ENCODE measurements at regions not wholly inside any gene's neighbourhood (a gene's known extent, or its start where the extent isn't known, plus 50 kb on each side); places are given as distances from the start of the nearest gene placed in this dataset.

DNA sequence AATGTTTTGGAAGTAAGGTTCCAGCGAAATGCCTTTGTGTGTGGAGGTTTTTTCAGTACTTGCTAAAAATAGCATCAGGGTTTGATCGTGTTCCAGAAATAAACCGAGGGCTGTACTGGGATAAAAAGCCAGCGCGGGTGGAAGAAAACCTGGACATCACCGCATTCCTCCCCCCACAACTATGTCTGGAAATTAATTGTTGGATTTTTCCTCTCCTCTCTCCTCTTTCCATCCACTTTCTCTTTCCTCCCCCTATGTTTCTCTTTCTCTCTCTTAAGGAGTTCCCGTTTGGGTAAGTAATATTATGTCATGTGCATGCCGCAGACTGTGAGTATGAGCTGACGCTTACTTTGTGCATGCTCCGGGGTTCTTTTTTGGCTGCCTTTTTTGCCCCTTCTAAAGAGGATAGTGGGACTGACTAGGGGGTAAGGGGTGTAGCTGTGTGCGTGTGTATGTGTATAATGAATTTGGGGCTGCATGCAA, 104.2 kb upstream of the HSD17B12 start:
- Histone ChIP-seq H3K4me3 (ENCODE audit: low read depth, low read length) (no peak overlapping the region), H3K4me1 (no peaks in the 10 kb centered on the region; the same call in 1 of the 2 replicates), H3K36me3 (ENCODE audit: control insufficient read depth, insufficient read depth, low read length) (no peaks in the 10 kb centered on the region), H3K27me3 (replicated peaks; ENCODE audit: control insufficient read depth, insufficient read depth, low read length) (peaks cover 4% of the 10 kb centered on the region), H3K9me3 (no peaks in the 10 kb centered on the region)
- H3K9me3 Mint-ChIP-seq (ENCODE audit: unreplicated experiment), result no peaks in the 10 kb centered on the region
- BruUV-seq (replicated peaks), result no TSS peak
- H3K27ac Mint-ChIP-seq (ENCODE audit: unreplicated experiment), result no peak overlapping the region
- DNase-seq, result no peak
- peak overlapping the region; percentile 67 for H3K4me3 Mint-ChIP-seq (ENCODE audit: unreplicated experiment)
- intact Hi-C loops (cut with micrococcal nuclease; ENCODE audit: unreplicated experiment), result loop anchor here (5.0 kb wide), 3 partner anchors 131 to 276 kb away; no protein-coding TSS in a partner anchor
- H3K4me1 Mint-ChIP-seq (ENCODE audit: low read depth, unreplicated experiment), result peaks cover 27% of the 10 kb centered on the region
- H3K36me3 Mint-ChIP-seq (ENCODE audit: insufficient read depth, unreplicated experiment), result peaks cover 8% of the 10 kb centered on the region
- CTCF ChIA-PET, result interaction anchor here (0.6 to 1.7 kb wide), 2 partner anchors 9 to 596 kb away, joined by 3 to 7 read pairs; no protein-coding TSS in a partner anchor
- TF ChIP-seq, protein P1, sequence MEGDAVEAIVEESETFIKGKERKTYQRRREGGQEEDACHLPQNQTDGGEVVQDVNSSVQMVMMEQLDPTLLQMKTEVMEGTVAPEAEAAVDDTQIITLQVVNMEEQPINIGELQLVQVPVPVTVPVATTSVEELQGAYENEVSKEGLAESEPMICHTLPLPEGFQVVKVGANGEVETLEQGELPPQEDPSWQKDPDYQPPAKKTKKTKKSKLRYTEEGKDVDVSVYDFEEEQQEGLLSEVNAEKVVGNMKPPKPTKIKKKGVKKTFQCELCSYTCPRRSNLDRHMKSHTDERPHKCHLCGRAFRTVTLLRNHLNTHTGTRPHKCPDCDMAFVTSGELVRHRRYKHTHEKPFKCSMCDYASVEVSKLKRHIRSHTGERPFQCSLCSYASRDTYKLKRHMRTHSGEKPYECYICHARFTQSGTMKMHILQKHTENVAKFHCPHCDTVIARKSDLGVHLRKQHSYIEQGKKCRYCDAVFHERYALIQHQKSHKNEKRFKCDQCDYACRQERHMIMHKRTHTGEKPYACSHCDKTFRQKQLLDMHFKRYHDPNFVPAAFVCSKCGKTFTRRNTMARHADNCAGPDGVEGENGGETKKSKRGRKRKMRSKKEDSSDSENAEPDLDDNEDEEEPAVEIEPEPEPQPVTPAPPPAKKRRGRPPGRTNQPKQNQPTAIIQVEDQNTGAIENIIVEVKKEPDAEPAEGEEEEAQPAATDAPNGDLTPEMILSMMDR (IDR thresholded peaks at IDR 0.05; ENCODE audit: insufficient read depth in 1 of 2, low read depth in 1 of 2, low read length in 1 of 2, severe bottlenecking in 1 of 2, unreplicated experiment in 1 of 2), result no peak
- POLR2A ChIA-PET, result interaction anchor here (0.6 kb wide), 1 partner anchor 8 kb away, joined by 3 read pairs; no protein-coding TSS in a partner anchor
- peaks cover 50% of the 10 kb centered on the region for H3K27me3 Mint-ChIP-seq (ENCODE audit: insufficient read depth, unreplicated experiment)

- H3K27ac Mint-ChIP-seq (ENCODE audit: unreplicated experiment), result no peak overlapping the region
- POLR2A ChIA-PET, result interaction anchor here (0.6 kb wide), 1 partner anchor 8 kb away, joined by 3 read pairs; no protein-coding TSS in a partner anchor
- Histone ChIP-seq H3K4me3 (ENCODE audit: low read depth, low read length) (no peak overlapping the region), H3K4me1 (no peaks in the 10 kb centered on the region; the same call in 1 of the 2 replicates), H3K36me3 (ENCODE audit: control insufficient read depth, insufficient read depth, low read length) (no peaks in the 10 kb centered on the region), H3K27me3 (replicated peaks; ENCODE audit: control insufficient read depth, insufficient read depth, low read length) (peaks cover 4% of the 10 kb centered on the region), H3K9me3 (no peaks in the 10 kb centered on the region)
- intact Hi-C loops (cut with micrococcal nuclease; ENCODE audit: unreplicated experiment), result loop anchor here (5.0 kb wide), 3 partner anchors 130 to 275 kb away; no protein-coding TSS in a partner anchor
- peak in 1 of 2 experiments; percentile 74 for DNase-seq
- CTCF ChIA-PET, result interaction anchor here (0.6 to 1.7 kb wide), 2 partner anchors 10 to 596 kb away, joined by 3 to 7 read pairs; no protein-coding TSS in a partner anchor
- H3K4me1 Mint-ChIP-seq (ENCODE audit: low read depth, unreplicated experiment), result peaks cover 27% of the 10 kb centered on the region
- no TSS peak for BruUV-seq (replicated peaks)
- TF ChIP-seq, protein P1 (IDR thresholded peaks at IDR 0.05; ENCODE audit: insufficient read depth in 1 of 2, low read depth in 1 of 2, low read length in 1 of 2, severe bottlenecking in 1 of 2, unreplicated experiment in 1 of 2), result peak; percentile 37 to 39
- peak overlapping the region; percentile 67 for H3K4me3 Mint-ChIP-seq (ENCODE audit: unreplicated experiment)
- no peaks in the 10 kb centered on the region for H3K9me3 Mint-ChIP-seq (ENCODE audit: unreplicated experiment)
- H3K36me3 Mint-ChIP-seq (ENCODE audit: insufficient read depth, unreplicated experiment), result peaks cover 8% of the 10 kb centered on the region
- peaks cover 55% of the 10 kb centered on the region for H3K27me3 Mint-ChIP-seq (ENCODE audit: insufficient read depth, unreplicated experiment)
Measured at GRCh38 chr11:43576803-43577521, 103.6 kb upstream of the HSD17B12 start.

- Histone ChIP-seq H3K36me3 (ENCODE audit: control insufficient read depth, insufficient read depth, low read length) (no peaks in the 10 kb centered on the region), H3K9me3 (no peaks in the 10 kb centered on the region), H3K4me3 (ENCODE audit: low read depth, low read length) (no peak overlapping the region), H3K4me1 (no peaks in the 10 kb centered on the region; the same call in 1 of the 2 replicates), H3K27me3 (replicated peaks; ENCODE audit: control insufficient read depth, insufficient read depth, low read length) (peaks cover 4% of the 10 kb centered on the region)
- no peaks in the 10 kb centered on the region for H3K9me3 Mint-ChIP-seq (ENCODE audit: unreplicated experiment)
- H3K4me3 Mint-ChIP-seq (ENCODE audit: unreplicated experiment), result peak overlapping the region; percentile 75
- TF ChIP-seq, protein P1 (IDR thresholded peaks at IDR 0.05; ENCODE audit: insufficient read depth in 1 of 2, low read depth in 1 of 2, low read length in 1 of 2, severe bottlenecking in 1 of 2, unreplicated experiment in 1 of 2), result no peak
- CTCF ChIA-PET, result no interaction called here
- POLR2A ChIA-PET, result no interaction called here
- peaks cover 8% of the 10 kb centered on the region for H3K36me3 Mint-ChIP-seq (ENCODE audit: insufficient read depth, unreplicated experiment)
- DNase-seq, result no peak
- intact Hi-C loops (cut with micrococcal nuclease; ENCODE audit: unreplicated experiment), result loop anchor here (5.0 kb wide), 3 partner anchors 130 to 275 kb away; no protein-coding TSS in a partner anchor
- H3K27ac Mint-ChIP-seq (ENCODE audit: unreplicated experiment), result no peak overlapping the region
- H3K4me1 Mint-ChIP-seq (ENCODE audit: low read depth, unreplicated experiment), result peaks cover 27% of the 10 kb centered on the region
- no TSS peak for BruUV-seq (replicated peaks)
- peaks cover 60% of the 10 kb centered on the region for H3K27me3 Mint-ChIP-seq (ENCODE audit: insufficient read depth, unreplicated experiment)
Measured at GRCh38 chr11:43577566-43578264, 102.8 kb upstream of the HSD17B12 start.
